HepG2 (cell line): ENCODE measurements at regions not wholly inside any gene's neighbourhood (a gene's known extent, or its start where the extent isn't known, plus 50 kb on each side); places are given as distances from the start of the nearest gene placed in this dataset.

Source experiments
- ATAC-seq: fragments of 200-7000 bp; cut with Tn5 transposase; 3 replicates; pipeline ENCODE4 v1.9.1; 2020; ENCODE audit warnings: mild to moderate bottlenecking, moderate library complexity
- BruUV-seq: library from RNA; stranded (reverse); fragments of 400-500 nt; replicated peaks from 2 replicates; lab custom pipeline; 2021; lab: Mats Ljungman, UMichigan
- CTCF ChIA-PET: fragments of 300-600 bp; formaldehyde crosslinking; extraction: SDS; loops from one replicate; lab custom pipeline; 2021; ENCODE audit warnings: low total read pairs, inconsistent platforms, low intra/inter-chr PET ratio; lab: Yijun Ruan, JAX
- POLR2A ChIA-PET: fragments of 350-600 bp; sonication (Branson Sonifier 250); formaldehyde crosslinking; loops from one replicate; lab custom pipeline; 2020; ENCODE audit warnings: antibody characterized with exemption, inconsistent platforms; lab: Yijun Ruan, JAX
- DNase-seq: peaks from one replicate; pipeline ENCODE4 v3.0.0-alpha.2; 2015; ENCODE audit warnings: low spot score
- FAIRE-seq: peaks from 3 replicates; lab custom pipeline; 2011; peaks lifted over from hg19 to GRCh38; lab: Jason Lieb, UNC
- H2AFZ ChIP-seq: one replicate; pipeline ENCODE4 v1.6.1; 2011; ENCODE audit warnings: low read length, inconsistent platforms
- H3K27ac ChIP-seq: fragments of 300-600 bp; 3 replicates; pipeline ENCODE4 v1.8.0; 2011; ENCODE audit warnings: mixed run types, mild to moderate bottlenecking, mixed read lengths, low read length, inconsistent platforms; ENCODE audit not compliant: insufficient read depth; ENCODE audit errors: extremely low read length
- H3K27me3 ChIP-seq, 2 experiments: fragments of 200-600 bp in 1 of 2; 2 replicates in 1 of 2; 3 replicates in 1 of 2; pipeline versions ENCODE4 v1.6.0 to v1.8.0; 2011; ENCODE audit warnings: low read length in 2 of 2, mild to moderate bottlenecking in 2 of 2, moderate library complexity in 2 of 2, inconsistent platforms in 1 of 2; ENCODE audit not compliant: insufficient read depth in 2 of 2, control insufficient read depth in 1 of 2
- H3K36me3 ChIP-seq, 2 experiments: fragments of 200-600 bp in 1 of 2; replicated peaks in 1 of 2; 2 replicates in 1 of 2; 3 replicates in 1 of 2; pipeline versions ENCODE4 v1.5.1 to v1.8.0; 2011; ENCODE audit warnings: low read length in 2 of 2, inconsistent platforms in 1 of 2; ENCODE audit not compliant: insufficient read depth in 2 of 2, control insufficient read depth in 1 of 2
- H3K4me1 ChIP-seq: 2 replicates; pipeline ENCODE4 v1.5.1; 2012; ENCODE audit warnings: low read length, inconsistent platforms; ENCODE audit not compliant: insufficient read depth
- H3K4me2 ChIP-seq: 2 replicates; pipeline ENCODE4 v1.6.0; 2011; ENCODE audit warnings: low read depth, low read length, inconsistent platforms
- H3K4me3 ChIP-seq, 3 experiments: fragments of 200-600 bp in 1 of 3; sonication (generic), shearing (Covaris generic) in 1 of 3; replicated peaks in 1 of 3; 2 replicates each; pipeline ENCODE4 v1.5.1; 2011 to 2016; ENCODE audit warnings: low read length in 3 of 3, inconsistent platforms in 2 of 3, low read depth in 2 of 3, mild to moderate bottlenecking in 2 of 3, control low read depth in 1 of 3, mixed read lengths in 1 of 3; ENCODE audit not compliant: insufficient read depth in 1 of 3
- H3K79me2 ChIP-seq: one replicate; pipeline ENCODE4 v1.6.1; 2011; ENCODE audit warnings: low read length, inconsistent platforms; ENCODE audit not compliant: insufficient read depth
- H3K9ac ChIP-seq: 2 replicates; pipeline ENCODE4 v1.6.0; 2011; ENCODE audit warnings: mild to moderate bottlenecking, low read depth, low read length, inconsistent platforms; ENCODE audit not compliant: insufficient read depth
- H3K9me3 ChIP-seq: 2 replicates; pipeline ENCODE4 v1.5.1; 2012; ENCODE audit warnings: mild to moderate bottlenecking, low read length
- H4K20me1 ChIP-seq: 2 replicates; pipeline ENCODE4 v1.6.0; 2011; ENCODE audit warnings: inconsistent platforms, mild to moderate bottlenecking, low read length, moderate library complexity; ENCODE audit not compliant: insufficient read depth
- ATRX ChIP-seq: sonication (generic); formaldehyde crosslinking; IDR thresholded peaks from 2 replicates; pipeline ENCODE4 v1.4.0; 2020; ENCODE audit warnings: missing genetic modification reagents, borderline replicate concordance
- BHLHE40 ChIP-seq: IDR thresholded peaks from 2 replicates; pipeline ENCODE4 v1.6.1; 2011; ENCODE audit warnings: low read length, improper control_type of control experiment
- EP300 ChIP-seq, 3 experiments: sonication (generic) in 1 of 3; formaldehyde crosslinking in 1 of 3; IDR thresholded peaks; 2 replicates each; pipeline versions ENCODE4 v1.5.1 to v1.6.1; 2011 to 2020; ENCODE audit warnings: low read depth in 2 of 3, low read length in 2 of 3, borderline replicate concordance in 1 of 3, improper control_type of control experiment in 1 of 3, mild to moderate bottlenecking in 1 of 3, missing genetic modification reagents in 1 of 3, moderate library complexity in 1 of 3
- GTF3A ChIP-seq: sonication (generic); formaldehyde crosslinking; conservative IDR thresholded peaks from 2 replicates; pipeline ENCODE4 v1.4.0; 2020; ENCODE audit warnings: mild to moderate bottlenecking, missing genetic modification reagents
- JUNB ChIP-seq: sonication (generic); formaldehyde crosslinking; IDR thresholded peaks from 2 replicates; pipeline ENCODE4 v1.8.0; 2022; ENCODE audit warnings: missing genetic modification reagents, mild to moderate bottlenecking, borderline replicate concordance
- PCBP1 ChIP-seq: fragments of 200-400 bp; formaldehyde crosslinking; IDR thresholded peaks from 2 replicates; pipeline ENCODE4 v1.6.1; 2017; ENCODE audit warnings: mild to moderate bottlenecking, low read depth, low read length, borderline replicate concordance
- RFX3 ChIP-seq: IDR thresholded peaks from 2 replicates; pipeline ENCODE4 v1.6.1; 2016; ENCODE audit warnings: missing biosample characterization, missing genetic modification reagents
- SIN3B ChIP-seq: fragments of 150-350 bp; IDR thresholded peaks from 2 replicates; pipeline ENCODE4 v1.6.1; 2014; ENCODE audit warnings: low read length
- SRY ChIP-seq: sonication (generic); formaldehyde crosslinking; IDR thresholded peaks from 2 replicates; pipeline ENCODE4 v1.8.0; 2022; ENCODE audit warnings: mild to moderate bottlenecking, missing genetic modification reagents
- TEAD3 ChIP-seq: optimal IDR thresholded peaks from 2 replicates; pipeline ENCODE3; 2016; ENCODE audit warnings: borderline replicate concordance
- ZFP82 ChIP-seq: sonication (generic); formaldehyde crosslinking; IDR thresholded peaks from 2 replicates; pipeline ENCODE4 v1.5.1; 2020; ENCODE audit warnings: mild to moderate bottlenecking, missing genetic modification reagents, borderline replicate concordance
- ZNF143 ChIP-seq: sonication (generic); formaldehyde crosslinking; IDR thresholded peaks from 2 replicates; pipeline ENCODE4 v1.4.0; 2020; ENCODE audit warnings: missing genetic modification reagents
- ZNF263 ChIP-seq: sonication (generic); formaldehyde crosslinking; IDR thresholded peaks from 2 replicates; pipeline ENCODE4 v1.4.0; 2020; ENCODE audit warnings: missing genetic modification reagents
- ZNF264 ChIP-seq: sonication (generic); formaldehyde crosslinking; IDR thresholded peaks from 2 replicates; pipeline ENCODE4 v1.4.0; 2020; ENCODE audit warnings: missing genetic modification reagents
- ZNF431 ChIP-seq: sonication (generic); formaldehyde crosslinking; IDR thresholded peaks from 2 replicates; pipeline ENCODE4 v1.9.0; 2022; ENCODE audit warnings: missing genetic modification reagents, low read depth, mild to moderate bottlenecking, borderline replicate concordance
- ZNF614 ChIP-seq: IDR thresholded peaks from 2 replicates; pipeline ENCODE4 v1.6.1; 2018; ENCODE audit warnings: missing biosample characterization, missing genetic modification reagents, inconsistent platforms, borderline replicate concordance
- WGBS: methylation state at CpG from one replicate; pipeline ENCODE4 v1.1.6; 2017; ENCODE audit warnings: low lambda C conversion rate; 5-methylcytosine and 5-hydroxymethylcytosine counted together
- in situ Hi-C: cut with HindIII; loops from 2 replicates; pipeline ENCODE4 v1.10.0; 2017; ENCODE audit warnings: low pct_unique_long_range_greater_than_20kb; ENCODE audit not compliant: extremely low pct_ligation_motif_present
- intact Hi-C: fragments of 100-400 bp; cut with micrococcal nuclease; formaldehyde crosslinking; loops from one replicate; pipeline ENCODE4 v1.10.0; 2022; ENCODE audit not compliant: unreplicated experiment
- TF ChIP-seq, protein P1 (sequence below): sonication (generic); formaldehyde crosslinking; IDR thresholded peaks from 2 replicates; pipeline ENCODE4 v1.5.0; 2020; ENCODE audit warnings: missing genetic modification reagents, mild to moderate bottlenecking, borderline replicate concordance

DNA sequence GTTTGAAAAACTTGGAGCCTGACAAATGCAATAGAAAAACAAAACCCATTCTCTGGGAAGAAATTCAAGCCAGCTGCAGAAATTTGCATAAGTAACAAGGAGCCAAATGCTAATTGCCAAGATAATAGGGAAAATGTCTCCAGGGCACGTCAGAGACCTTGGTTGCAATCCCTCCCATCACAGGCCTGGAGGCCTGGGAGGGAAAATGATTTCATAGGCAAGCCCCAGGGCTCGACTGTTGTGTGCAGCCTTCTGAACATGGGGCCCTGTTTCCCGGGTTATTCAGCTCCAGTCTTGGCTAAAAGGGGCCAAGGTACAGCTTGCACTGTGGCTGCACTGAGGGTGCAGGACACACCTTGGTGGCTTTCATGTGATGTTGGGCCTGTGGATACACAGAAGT is 760.4 kb upstream of the PABPC4L start:
- intact Hi-C loops, result no loop called here
- Histone ChIP-seq H2AFZ (no peak overlapping the region), H3K36me3 (no peaks in the 10 kb centered on the region), H3K9ac (no peak overlapping the region), H3K4me2 (no peak overlapping the region), H3K27me3 (no peaks in the 10 kb centered on the region), H3K27ac (no peak overlapping the region), H3K9me3 (peaks cover 1% of the 10 kb centered on the region; the same call in 1 of the 2 replicates), H3K4me3 (no peak overlapping the region), H3K4me1 (no peaks in the 10 kb centered on the region), H3K79me2 (no peaks in the 10 kb centered on the region), H4K20me1 (no peaks in the 10 kb centered on the region)
- whole genome bisulfite sequencing, result 21% methylated on average over 1 of the region's 3 CpGs
- ChIA-PET CTCF (no interaction called here), POLR2A (no interaction called here)
- no TSS peak for BruUV-seq
- TF ChIP-seq SIN3B, result no peak
- TF ChIP-seq ZNF263, result no peak
- FAIRE-seq, result no peak
- ATAC-seq, result no peak
- DNase-seq, result no peak
- in situ Hi-C loops, result no loop called here

- Histone ChIP-seq H3K4me1 (no peaks in the 10 kb centered on the region), H3K27ac (no peak overlapping the region), H3K36me3 (no peaks in the 10 kb centered on the region), H3K4me3 (no peak overlapping the region), H3K9me3 (no peaks in the 10 kb centered on the region), H4K20me1 (no peaks in the 10 kb centered on the region), H3K9ac (no peak overlapping the region), H3K79me2 (no peaks in the 10 kb centered on the region), H3K4me2 (no peak overlapping the region), H3K27me3 (no peaks in the 10 kb centered on the region), H2AFZ (no peak overlapping the region)
- ATAC-seq, result no peak
- BruUV-seq, result no TSS peak
- in situ Hi-C loops, result no loop called here
- no peak for FAIRE-seq
- DNase-seq, result no peak
- WGBS, result 56% methylated on average over 1 of the region's 1 CpG
- ChIA-PET CTCF (no interaction called here), POLR2A (no interaction called here)
- intact Hi-C loops, result no loop called here
- TF ChIP-seq SRY, result no peak
- no peak for TF ChIP-seq EP300 (IDR thresholded peaks at IDR 0.05; ENCODE audit: low read depth in 2 of 2, low read length in 2 of 2)
- TF ChIP-seq EP300 (CRISPR knock-in tag; IDR thresholded peaks at IDR 0.05; ENCODE audit: borderline replicate concordance), result no peak
- TF ChIP-seq, protein P1, sequence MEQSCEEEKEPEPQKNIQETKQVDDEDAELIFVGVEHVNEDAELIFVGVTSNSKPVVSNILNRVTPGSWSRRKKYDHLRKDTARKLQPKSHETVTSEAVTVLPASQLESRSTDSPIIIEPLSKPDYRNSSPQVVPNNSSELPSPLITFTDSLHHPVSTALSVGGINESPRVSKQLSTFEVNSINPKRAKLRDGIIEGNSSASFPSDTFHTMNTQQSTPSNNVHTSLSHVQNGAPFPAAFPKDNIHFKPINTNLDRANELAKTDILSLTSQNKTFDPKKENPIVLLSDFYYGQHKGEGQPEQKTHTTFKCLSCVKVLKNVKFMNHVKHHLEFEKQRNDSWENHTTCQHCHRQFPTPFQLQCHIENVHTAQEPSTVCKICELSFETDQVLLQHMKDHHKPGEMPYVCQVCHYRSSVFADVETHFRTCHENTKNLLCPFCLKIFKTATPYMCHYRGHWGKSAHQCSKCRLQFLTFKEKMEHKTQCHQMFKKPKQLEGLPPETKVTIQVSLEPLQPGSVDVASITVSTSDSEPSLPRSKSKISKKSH, result no peak
- TF ChIP-seq PCBP1, result no peak
- TF ChIP-seq JUNB (CRISPR knock-in tag), result no peak
- no peak for TF ChIP-seq ZNF614
- no peak for TF ChIP-seq TEAD3 (CRISPR knock-in tag)
- no peak for TF ChIP-seq BHLHE40
- no peak for TF ChIP-seq ZFP82 (CRISPR knock-in tag)
- no peak for TF ChIP-seq ZNF431 (CRISPR knock-in tag)
- no peak for TF ChIP-seq RFX3 (CRISPR knock-in tag)
- TF ChIP-seq ZNF143 (CRISPR knock-in tag), result no peak
- TF ChIP-seq ATRX (CRISPR knock-in tag), result no peak
- TF ChIP-seq ZNF264 (CRISPR knock-in tag), result no peak
- TF ChIP-seq GTF3A (CRISPR knock-in tag), result no peak
Observed at GRCh38 chr4:134958862-134959261, 757.3 kb upstream of the PABPC4L start.
